Mesenchymal stem cell (in vitro differentiated cells and primary cell): ENCODE measurements at regions not wholly inside any gene's neighbourhood (a gene's known extent, or its start where the extent isn't known, plus 50 kb on each side); places are given as distances from the start of the nearest gene placed in this dataset.

Source experiments
- DNase-seq: peaks from one replicate; pipeline ENCODE4 v3.0.0-alpha.2; 2013
- H2AFZ ChIP-seq: one replicate; pipeline ENCODE4 v1.6.1; 2013; ENCODE audit warnings: low read depth, mild to moderate bottlenecking, control low read depth, inconsistent platforms, low read length, moderate library complexity
- H2AK5ac ChIP-seq: 2 replicates; pipeline ENCODE4 v1.6.1; 2013; ENCODE audit warnings: low read length, moderate library complexity, mild to moderate bottlenecking, inconsistent platforms; ENCODE audit not compliant: severe bottlenecking
- H2BK120ac ChIP-seq: one replicate; pipeline ENCODE4 v1.6.1; 2013; ENCODE audit warnings: low read depth, mild to moderate bottlenecking, inconsistent platforms, low read length, moderate library complexity
- H2BK12ac ChIP-seq, 2 experiments: one replicate each; pipeline ENCODE4 v1.6.1; 2013; ENCODE audit warnings: inconsistent platforms in 2 of 2, low read length in 2 of 2, mild to moderate bottlenecking in 2 of 2, moderate library complexity in 2 of 2, control low read depth in 1 of 2
- H2BK15ac ChIP-seq: one replicate; pipeline ENCODE4 v1.6.1; 2013; ENCODE audit warnings: mild to moderate bottlenecking, low read depth, inconsistent platforms; ENCODE audit not compliant: poor library complexity, severe bottlenecking
- H2BK5ac ChIP-seq: 2 replicates; pipeline ENCODE4 v1.6.1; 2013; ENCODE audit warnings: low read depth, mild to moderate bottlenecking, low read length, control low read depth, inconsistent platforms; ENCODE audit not compliant: poor library complexity, severe bottlenecking
- H3K14ac ChIP-seq, 2 experiments: one replicate each; pipeline ENCODE4 v1.6.1; 2013; ENCODE audit warnings: inconsistent platforms in 2 of 2, low read length in 2 of 2, control low read depth in 1 of 2, mild to moderate bottlenecking in 1 of 2, moderate library complexity in 1 of 2
- H3K18ac ChIP-seq, 2 experiments: one replicate each; pipeline ENCODE4 v1.6.1; 2013; ENCODE audit warnings: inconsistent platforms in 2 of 2, low read length in 2 of 2, control low read depth in 1 of 2, low read depth in 1 of 2, mild to moderate bottlenecking in 1 of 2
- H3K23ac ChIP-seq, 2 experiments: one replicate each; pipeline ENCODE4 v1.6.1; 2013; ENCODE audit warnings: inconsistent platforms in 2 of 2, low read length in 2 of 2, mild to moderate bottlenecking in 2 of 2, moderate library complexity in 2 of 2, control low read depth in 1 of 2
- H3K27ac ChIP-seq: 2 replicates; pipeline ENCODE4 v1.5.1; 2013; ENCODE audit warnings: mild to moderate bottlenecking, moderate library complexity, low read length, control low read depth, inconsistent platforms; ENCODE audit not compliant: poor library complexity, severe bottlenecking
- H3K27me3 ChIP-seq, 2 experiments: 2 replicates each; pipeline versions ENCODE4 v1.6.1 to v1.7.0; 2013; ENCODE audit warnings: low read length in 2 of 2, mild to moderate bottlenecking in 2 of 2, moderate library complexity in 2 of 2, control low read depth in 1 of 2, inconsistent platforms in 1 of 2; ENCODE audit not compliant: control insufficient read depth in 1 of 2, insufficient read depth in 1 of 2
- H3K36me3 ChIP-seq, 2 experiments: 2 replicates each; pipeline versions ENCODE4 v1.6.1 to v1.7.0; 2013; ENCODE audit warnings: low read length in 2 of 2, control low read depth in 1 of 2, inconsistent platforms in 1 of 2, low read depth in 1 of 2, mild to moderate bottlenecking in 1 of 2; ENCODE audit not compliant: insufficient read depth in 2 of 2, control insufficient read depth in 1 of 2
- H3K4ac ChIP-seq, 2 experiments: one replicate each; pipeline ENCODE4 v1.6.1; 2013; ENCODE audit warnings: inconsistent platforms in 2 of 2, low read length in 2 of 2, mild to moderate bottlenecking in 2 of 2, moderate library complexity in 2 of 2, control low read depth in 1 of 2, low read depth in 1 of 2
- H3K4me1 ChIP-seq: 2 replicates; pipeline ENCODE4 v1.6.1; 2013; ENCODE audit warnings: low read depth, low read length, control low read depth; ENCODE audit not compliant: control insufficient read depth, insufficient read depth
- H3K4me2 ChIP-seq: 2 replicates; pipeline ENCODE4 v1.6.1; 2013; ENCODE audit warnings: low read length, mild to moderate bottlenecking, inconsistent platforms; ENCODE audit not compliant: poor library complexity, severe bottlenecking
- H3K4me3 ChIP-seq, 2 experiments: 2 replicates each; pipeline versions ENCODE4 v1.5.1 to v1.7.0; 2013; ENCODE audit warnings: low read length in 2 of 2, mild to moderate bottlenecking in 2 of 2, control low read depth in 1 of 2, low read depth in 1 of 2; ENCODE audit not compliant: insufficient read depth in 1 of 2
- H3K79me1 ChIP-seq: replicated peaks from 2 replicates; pipeline ENCODE4 v1.6.1; 2013; ENCODE audit warnings: mild to moderate bottlenecking, control low read depth, low read length, inconsistent platforms; ENCODE audit not compliant: poor library complexity, severe bottlenecking
- H3K9ac ChIP-seq: 2 replicates; pipeline ENCODE4 v1.7.0; 2013; ENCODE audit warnings: mild to moderate bottlenecking, low read length, moderate library complexity
- H3K9me3 ChIP-seq: 2 replicates; pipeline ENCODE4 v1.7.0; 2013; ENCODE audit warnings: mild to moderate bottlenecking, low read length; ENCODE audit not compliant: control insufficient read depth
- H4K8ac ChIP-seq: one replicate; pipeline ENCODE4 v1.6.1; 2013; ENCODE audit warnings: inconsistent platforms, mild to moderate bottlenecking, low read length, moderate library complexity
- H4K91ac ChIP-seq: one replicate; pipeline ENCODE4 v1.6.1; 2013; ENCODE audit warnings: mild to moderate bottlenecking, low read length, inconsistent platforms
- WGBS: methylation state at CpG from one replicate; pipeline ENCODE4 v1.1.7; 2013; ENCODE audit warnings: mixed read lengths; 5-methylcytosine and 5-hydroxymethylcytosine counted together

- H2BK120ac ChIP-seq: no peak overlapping the region
- no peak overlapping the region for H2BK12ac ChIP-seq
- H4K8ac ChIP-seq: no peak overlapping the region
- no peak overlapping the region for H3K4me3 ChIP-seq
- no peak overlapping the region for H3K4me2 ChIP-seq
- no peaks in the 10 kb centered on the region for H3K79me1 ChIP-seq
- no peak overlapping the region for H3K14ac ChIP-seq
- no peaks in the 10 kb centered on the region for H3K4me1 ChIP-seq
- peaks cover 3% of the 10 kb centered on the region for H3K9me3 ChIP-seq
- H2BK15ac ChIP-seq: no peak overlapping the region
- H3K27me3 ChIP-seq: no peaks in the 10 kb centered on the region
- H3K23ac ChIP-seq: no peak overlapping the region
- H3K36me3 ChIP-seq: no peaks in the 10 kb centered on the region
- WGBS: 35% methylated on average over 2 of the region's 2 CpGs
- no peak overlapping the region for H3K18ac ChIP-seq
- H2BK5ac ChIP-seq: no peak overlapping the region
- no peak overlapping the region for H3K4ac ChIP-seq
- H2AFZ ChIP-seq: no peak overlapping the region
- no peak overlapping the region for H2AK5ac ChIP-seq
- H3K27ac ChIP-seq: no peak overlapping the region
- H4K91ac ChIP-seq: no peak overlapping the region
- no peak overlapping the region for H3K9ac ChIP-seq
- DNase-seq: peak; percentile 2
Measured at GRCh38 chr5:26278078-26278477, 760.3 kb downstream of the CDH9 start.

- Histone ChIP-seq H3K4ac (no peak overlapping the region), H3K9ac (no peak overlapping the region), H3K27me3 (no peaks in the 10 kb centered on the region), H3K4me2 (no peak overlapping the region), H2AFZ (no peak overlapping the region), H2BK5ac (no peak overlapping the region), H3K23ac (no peak overlapping the region), H2AK5ac (no peak overlapping the region), H3K14ac (no peak overlapping the region), H2BK120ac (no peak overlapping the region), H3K9me3 (peaks cover 9% of the 10 kb centered on the region), H3K36me3 (no peaks in the 10 kb centered on the region), H3K4me3 (no peak overlapping the region), H2BK12ac (no peak overlapping the region), H3K18ac (no peak overlapping the region), H3K4me1 (no peaks in the 10 kb centered on the region), H4K8ac (no peak overlapping the region), H2BK15ac (no peak overlapping the region), H3K27ac (no peak overlapping the region), H4K91ac (no peak overlapping the region), H3K79me1 (no peaks in the 10 kb centered on the region)
- no peak for DNase-seq
- 86% methylated on average over 1 of the region's 1 CpG for WGBS
Measured at GRCh38 chr5:26259081-26259480, 779.3 kb downstream of the CDH9 start.

- Histone ChIP-seq H3K4me3 (peak overlapping the region in 1 of 2 experiments; percentile 68), H2BK5ac (no peak overlapping the region), H3K9me3 (no peaks in the 10 kb centered on the region), H3K27me3 (no peaks in the 10 kb centered on the region), H3K4ac (no peak overlapping the region), H2AFZ (no peak overlapping the region), H2AK5ac (no peak overlapping the region), H2BK12ac (no peak overlapping the region), H3K18ac (no peak overlapping the region), H4K91ac (no peak overlapping the region), H2BK15ac (no peak overlapping the region), H3K4me2 (no peak overlapping the region), H3K14ac (no peak overlapping the region), H3K36me3 (no peaks in the 10 kb centered on the region), H3K23ac (no peak overlapping the region), H3K9ac (peak overlapping the region; percentile 80), H3K27ac (no peak overlapping the region), H3K79me1 (no peaks in the 10 kb centered on the region), H4K8ac (no peak overlapping the region), H2BK120ac (no peak overlapping the region), H3K4me1 (no peaks in the 10 kb centered on the region)
- no peak for DNase-seq
- WGBS: 93% methylated on average over 5 of the region's 5 CpGs
Measured at GRCh38 chr5:26245321-26245720, 793.1 kb downstream of the CDH9 start.

GRCh38 chr5:26239588-26239987, 798.8 kb downstream of the CDH9 start:
- Histone ChIP-seq H4K91ac (no peak overlapping the region), H3K18ac (no peak overlapping the region), H3K4me3 (no peak overlapping the region), H3K79me1 (no peaks in the 10 kb centered on the region), H3K23ac (no peak overlapping the region), H3K4me2 (no peak overlapping the region), H3K9me3 (no peaks in the 10 kb centered on the region), H3K36me3 (no peaks in the 10 kb centered on the region), H3K27me3 (no peaks in the 10 kb centered on the region), H3K4ac (no peak overlapping the region), H2AK5ac (no peak overlapping the region), H3K27ac (no peak overlapping the region), H2BK12ac (no peak overlapping the region), H2AFZ (no peak overlapping the region), H3K4me1 (no peaks in the 10 kb centered on the region), H3K9ac (no peak overlapping the region), H3K14ac (no peak overlapping the region), H2BK120ac (no peak overlapping the region), H2BK5ac (no peak overlapping the region), H2BK15ac (no peak overlapping the region), H4K8ac (no peak overlapping the region)
- DNase-seq: no peak
- 82% methylated on average over 3 of the region's 4 CpGs for WGBS
